ENCODE measurements at regions not wholly inside any gene's neighbourhood (a gene's known extent, or its start where the extent isn't known, plus 50 kb on each side); places are given as distances from the start of the nearest gene placed in this dataset.

DNA sequence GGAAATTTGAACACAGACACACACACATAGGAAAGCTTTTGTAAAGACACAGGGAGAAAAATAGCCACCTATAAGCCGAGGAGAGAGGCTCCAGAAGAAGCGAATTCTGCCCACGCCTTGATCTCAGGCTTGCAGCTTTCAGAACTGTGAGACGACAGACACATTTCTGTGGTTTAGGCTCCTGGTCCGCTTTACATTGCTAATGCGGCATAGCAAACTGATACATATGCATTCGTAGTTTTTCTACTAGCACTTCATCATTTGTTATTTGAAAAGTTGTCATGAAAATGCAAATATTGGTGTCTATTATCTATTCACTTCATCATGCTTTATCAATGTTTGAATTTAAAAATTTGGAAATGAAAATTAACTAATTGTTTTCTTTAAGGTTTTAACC lies 674.9 kb downstream of the SEMA5A start:
- TF ChIP-seq, protein P1, sequence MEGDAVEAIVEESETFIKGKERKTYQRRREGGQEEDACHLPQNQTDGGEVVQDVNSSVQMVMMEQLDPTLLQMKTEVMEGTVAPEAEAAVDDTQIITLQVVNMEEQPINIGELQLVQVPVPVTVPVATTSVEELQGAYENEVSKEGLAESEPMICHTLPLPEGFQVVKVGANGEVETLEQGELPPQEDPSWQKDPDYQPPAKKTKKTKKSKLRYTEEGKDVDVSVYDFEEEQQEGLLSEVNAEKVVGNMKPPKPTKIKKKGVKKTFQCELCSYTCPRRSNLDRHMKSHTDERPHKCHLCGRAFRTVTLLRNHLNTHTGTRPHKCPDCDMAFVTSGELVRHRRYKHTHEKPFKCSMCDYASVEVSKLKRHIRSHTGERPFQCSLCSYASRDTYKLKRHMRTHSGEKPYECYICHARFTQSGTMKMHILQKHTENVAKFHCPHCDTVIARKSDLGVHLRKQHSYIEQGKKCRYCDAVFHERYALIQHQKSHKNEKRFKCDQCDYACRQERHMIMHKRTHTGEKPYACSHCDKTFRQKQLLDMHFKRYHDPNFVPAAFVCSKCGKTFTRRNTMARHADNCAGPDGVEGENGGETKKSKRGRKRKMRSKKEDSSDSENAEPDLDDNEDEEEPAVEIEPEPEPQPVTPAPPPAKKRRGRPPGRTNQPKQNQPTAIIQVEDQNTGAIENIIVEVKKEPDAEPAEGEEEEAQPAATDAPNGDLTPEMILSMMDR (conservative IDR thresholded peaks at IDR 0.05 in 1 of 2, IDR thresholded peaks at IDR 0.05 in 1 of 2; ENCODE audit: extremely low read depth in 1 of 2, insufficient read depth in 1 of 2, low read depth in 1 of 2, low read length in 2 of 2) = no peak
- TF ChIP-seq EZH2 (IDR thresholded peaks at IDR 0.05; ENCODE audit: borderline replicate concordance, low read length) = no peak
